ELR (cell line): ENCODE measurements at regions not wholly inside any gene's neighbourhood (a gene's known extent, or its start where the extent isn't known, plus 50 kb on each side); places are given as distances from the start of the nearest gene placed in this dataset.
A peak's percentile ranks its signal among the peaks of the same experiment; 100 is the strongest.

Experiments
- DNase-seq: peaks from one replicate; pipeline ENCODE4 v3.0.0-alpha.2; 2015; ENCODE audit warnings: low read depth

- DNase-seq: no peak
These were observed 301.7 kb upstream of the IRX5 start for GRCh38 chr16:54628796-54629625.

GRCh38 chr16:54627616-54628015 lies 303.0 kb upstream of the IRX5 start:
- DNase-seq: peak; percentile 9

DNA sequence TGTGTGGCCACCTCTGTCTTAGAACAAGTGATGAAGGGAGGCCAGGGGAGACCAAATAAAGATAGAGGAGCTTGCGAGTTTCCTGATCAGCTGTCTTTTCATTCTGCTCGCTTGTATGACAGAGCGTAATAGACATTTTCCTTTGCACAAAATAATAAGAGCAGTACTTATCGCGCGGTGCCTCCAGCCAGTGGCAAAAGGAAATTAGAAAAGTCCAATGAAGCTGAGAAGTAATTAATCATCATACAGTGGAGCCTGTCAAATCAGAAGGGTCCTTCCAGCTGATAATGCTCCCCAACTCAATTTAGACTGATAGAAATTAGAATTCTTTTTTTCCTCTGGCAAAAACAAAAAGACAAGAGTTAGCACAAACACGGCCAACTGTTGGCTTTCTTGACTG lies 307.0 kb upstream of the IRX5 start:
- DNase-seq: no peak

DNA sequence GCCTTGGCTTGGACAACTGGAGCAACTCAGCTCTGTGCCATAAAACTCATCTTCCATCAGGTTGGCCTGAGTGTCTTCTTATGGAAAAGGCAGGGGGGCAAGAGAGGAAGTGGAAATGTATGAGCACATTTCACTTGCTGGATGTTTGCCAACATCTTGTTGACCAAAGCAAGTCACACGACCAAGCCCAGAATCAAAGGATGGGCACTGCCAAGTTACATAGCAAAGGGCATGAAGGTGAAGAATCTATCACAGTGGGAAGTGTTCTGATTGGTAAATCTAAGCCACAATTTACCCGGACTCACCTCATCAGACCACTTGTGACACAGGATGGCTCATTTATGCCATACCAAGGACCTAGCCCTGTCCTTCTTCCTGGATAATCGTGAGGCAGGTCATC lies 310.5 kb upstream of the IRX5 start:
- no peak for DNase-seq

DNA sequence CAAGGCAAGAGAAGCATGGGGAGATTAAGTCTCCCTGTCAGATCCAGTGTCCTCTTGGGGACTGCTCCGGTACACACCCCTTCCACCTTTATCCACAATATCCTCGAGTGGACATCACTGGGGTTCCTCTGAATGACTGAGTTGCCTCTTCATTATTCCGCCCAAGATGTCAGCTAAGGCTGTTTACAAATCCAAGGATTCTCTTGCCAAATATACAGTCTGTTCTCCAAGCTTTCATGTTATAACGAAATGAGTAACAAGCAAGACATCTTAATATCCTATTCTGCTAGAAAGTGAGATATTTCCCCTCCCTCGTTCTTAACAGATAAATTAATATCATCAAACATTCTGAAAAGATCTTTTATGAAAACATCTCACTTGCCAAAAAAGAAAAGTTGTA lies 314.1 kb upstream of the IRX5 start:
- DNase-seq: no peak

GRCh38 chr16:54605536-54606066 lies 319.0 kb upstream of the IRX3 start:
- no peak for DNase-seq

GRCh38 chr16:54602666-54603065 lies 316.1 kb upstream of the IRX3 start:
- DNase-seq: no peak

DNA sequence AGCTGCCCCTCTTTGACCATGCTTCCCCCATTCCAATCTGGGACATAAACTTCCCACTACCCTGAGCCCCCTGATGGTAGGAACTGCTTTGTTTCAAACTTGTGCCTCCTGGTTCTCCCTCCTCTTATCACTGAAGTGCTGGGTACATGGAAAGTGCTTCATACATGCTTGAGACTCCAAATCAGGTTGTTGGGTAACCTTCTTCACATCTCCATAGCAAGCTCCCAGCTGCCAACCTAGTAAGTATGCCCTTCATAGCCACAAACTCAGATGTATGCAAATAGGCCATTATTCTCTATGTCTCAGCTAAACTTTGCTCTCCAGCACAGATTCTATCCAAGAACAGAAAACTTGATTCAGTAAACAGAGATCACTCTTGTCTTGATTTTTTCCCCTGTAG lies 310.6 kb upstream of the IRX3 start:
- DNase-seq: no peak

DNA sequence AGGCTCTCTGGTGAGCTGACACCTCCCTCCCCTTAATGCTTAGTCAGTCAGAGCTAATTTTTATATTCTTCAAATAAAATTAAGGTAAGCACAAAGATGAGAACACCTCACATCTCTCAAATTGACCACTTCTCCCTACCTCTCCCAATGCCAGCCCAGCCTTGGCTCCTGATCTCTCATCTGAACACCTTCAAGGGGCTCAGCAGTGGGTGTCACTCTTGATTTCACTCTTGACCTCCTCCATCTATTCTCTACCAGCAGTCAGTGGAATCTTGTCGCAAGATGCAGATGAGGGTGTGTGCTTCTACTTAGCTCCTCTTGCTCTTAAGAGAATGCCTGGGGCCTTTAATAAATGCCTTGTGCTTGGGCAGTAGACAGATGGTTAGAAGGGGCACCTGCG lies 309.0 kb upstream of the IRX3 start:
- DNase-seq: no peak

- no peak for DNase-seq
These were observed 308.2 kb upstream of the IRX3 start for GRCh38 chr16:54594601-54595391.

DNA sequence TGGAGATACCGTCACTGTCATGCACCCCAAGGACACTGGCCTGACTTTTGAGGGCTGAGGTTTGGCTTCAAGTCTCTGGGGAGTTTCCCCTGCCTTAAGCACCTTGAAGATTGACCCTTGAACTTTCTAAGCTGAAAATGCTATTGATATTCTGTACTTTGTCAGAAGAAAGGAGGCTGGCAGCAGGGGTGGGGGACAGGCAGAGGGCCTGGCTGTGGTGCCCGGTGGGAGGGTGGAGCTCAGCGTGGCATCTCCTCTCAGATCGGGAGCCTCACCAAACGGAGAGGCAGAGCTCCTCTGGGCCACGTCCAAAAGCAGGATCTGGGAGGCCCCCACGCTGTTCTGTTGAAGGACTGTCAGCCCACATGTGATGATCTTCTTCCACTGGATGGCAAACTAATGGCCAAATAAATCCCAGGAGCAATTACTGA lies 305.2 kb upstream of the IRX3 start:
- no peak for DNase-seq

DNA sequence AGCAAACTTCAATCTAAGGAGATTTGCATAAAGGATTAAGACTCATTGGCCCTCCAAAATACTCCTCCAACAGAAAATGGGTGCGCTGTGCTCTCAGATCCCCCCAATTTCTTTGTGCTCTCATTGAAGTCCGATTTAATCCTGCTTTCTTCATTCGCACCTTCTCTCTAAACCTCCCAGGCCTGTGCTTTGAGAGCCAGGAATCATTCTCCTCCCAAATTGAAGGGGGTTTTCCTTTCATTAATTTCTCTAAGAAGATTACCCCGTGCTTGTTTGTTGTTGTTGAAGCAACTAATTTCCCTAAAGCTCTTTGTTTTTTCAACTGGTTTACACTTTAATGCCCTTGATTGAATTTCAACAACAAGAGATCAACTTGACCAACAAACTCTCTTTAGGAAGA lies 304.2 kb upstream of the IRX3 start:
- DNase-seq: no peak

DNA sequence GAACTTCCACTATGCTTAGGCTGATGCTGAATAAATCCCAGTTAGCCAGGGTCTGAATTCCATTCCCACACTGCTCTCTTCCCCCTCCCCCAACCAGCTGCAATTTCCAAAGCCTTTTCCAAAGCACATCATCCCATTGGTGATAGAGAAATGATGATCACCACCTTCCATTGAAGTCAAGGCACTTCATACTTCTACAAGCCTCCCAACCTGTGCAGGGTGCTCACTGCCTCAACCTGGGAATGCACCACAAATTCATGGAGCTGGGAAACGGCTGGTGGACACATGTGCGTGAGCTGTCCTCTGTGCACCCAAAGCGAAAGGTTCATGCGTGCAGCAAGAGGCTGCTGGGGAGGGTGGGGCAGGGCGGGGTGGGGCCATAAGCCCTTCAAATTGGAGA lies 302.7 kb upstream of the IRX3 start:
- no peak for DNase-seq

GRCh38 chr16:54588026-54588425 lies 301.4 kb upstream of the IRX3 start:
- no peak for DNase-seq

- no peak for DNase-seq
These were observed 300.6 kb upstream of the IRX3 start for GRCh38 chr16:54587176-54587515.

- DNase-seq: no peak
These were observed 300.0 kb upstream of the IRX3 start for GRCh38 chr16:54586474-54587175.

- no peak for DNase-seq
These were observed 299.4 kb upstream of the IRX3 start for GRCh38 chr16:54585998-54586340.

- DNase-seq: no peak
These were observed 298.8 kb upstream of the IRX3 start for GRCh38 chr16:54585094-54585997.

DNA sequence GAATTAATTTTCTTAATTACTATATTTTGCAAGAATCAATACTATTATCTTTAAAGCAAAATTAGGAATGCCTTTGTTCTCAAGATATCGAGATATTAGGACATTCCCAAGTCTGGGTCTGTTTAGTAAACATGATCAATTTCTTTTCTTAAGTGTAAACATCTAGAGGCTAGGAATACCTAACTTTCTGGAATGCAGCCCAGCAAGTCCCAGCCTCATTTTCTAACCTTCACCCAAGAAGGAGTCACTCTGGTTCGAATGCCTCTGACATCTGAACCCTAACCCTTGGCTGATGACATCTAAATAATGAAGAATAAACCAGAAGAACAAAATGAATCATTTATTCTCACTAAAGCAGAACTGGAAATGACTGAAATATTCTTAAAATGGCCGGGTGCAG lies 297.5 kb upstream of the IRX3 start:
- no peak for DNase-seq

- DNase-seq: no peak
These were observed 296.2 kb upstream of the IRX3 start for GRCh38 chr16:54582631-54583250.

- no peak for DNase-seq
These were observed 292.6 kb upstream of the IRX3 start for GRCh38 chr16:54579106-54579728.
